HG02571 (cell line): ENCODE measurements at regions not wholly inside any gene's neighbourhood (a gene's known extent, or its start where the extent isn't known, plus 50 kb on each side); places are given as distances from the start of the nearest gene placed in this dataset.
"Not testable (repeated sequence)": the region's sequence is repeated elsewhere in the genome, so short reads cannot be mapped to it uniquely, and the experiment has no call there.

Experiments used
- ATAC-seq: cut with Tn5 transposase; IDR thresholded peaks from one replicate; pipeline ENCODE4 v1.9.1; 2021; ENCODE audit warnings: mild to moderate bottlenecking, moderate library complexity; ENCODE audit not compliant: unreplicated experiment

GRCh38 chrX:40788698-40789097 lies 53.4 kb upstream of the MED14 start:
- not testable (repeated sequence) for ATAC-seq

- no peak for ATAC-seq
These were observed 57.1 kb upstream of the MED14 start for GRCh38 chrX:40792433-40792832.

GRCh38 chrX:40794829-40795130 lies 59.4 kb upstream of the MED14 start:
- not testable (repeated sequence) for ATAC-seq

- ATAC-seq: not testable (repeated sequence)
These were observed 64.4 kb upstream of the MED14 start for GRCh38 chrX:40799745-40800144.

GRCh38 chrX:40805404-40805803 lies 70.1 kb upstream of the MED14 start:
- ATAC-seq: no peak

- ATAC-seq: no peak
These were observed 71.3 kb upstream of the MED14 start for GRCh38 chrX:40806513-40807220.

- no peak for ATAC-seq
These were observed 72.0 kb upstream of the MED14 start for GRCh38 chrX:40807384-40807783.

GRCh38 chrX:40808203-40808602 lies 72.9 kb upstream of the MED14 start:
- no peak for ATAC-seq

GRCh38 chrX:40809210-40809609 lies 73.9 kb upstream of the MED14 start:
- ATAC-seq: no peak

- not testable (repeated sequence) for ATAC-seq
These were observed 79.7 kb upstream of the MED14 start for GRCh38 chrX:40815045-40815444.

- no peak for ATAC-seq
These were observed 81.6 kb upstream of the MED14 start for GRCh38 chrX:40816906-40817305.

GRCh38 chrX:40818236-40818635 lies 82.9 kb upstream of the MED14 start:
- no peak for ATAC-seq

- ATAC-seq: no peak
These were observed 86.4 kb upstream of the MED14 start for GRCh38 chrX:40821780-40822179.

- no peak for ATAC-seq
These were observed 92.0 kb upstream of the MED14 start for GRCh38 chrX:40827331-40827730.

- no peak for ATAC-seq
These were observed 96.4 kb upstream of the MED14 start for GRCh38 chrX:40831750-40832149.

- no peak for ATAC-seq
These were observed 97.4 kb upstream of the MED14 start for GRCh38 chrX:40832723-40833122.

GRCh38 chrX:40834225-40834624 lies 98.9 kb upstream of the MED14 start:
- ATAC-seq: no peak

GRCh38 chrX:40835526-40835925 lies 100.2 kb upstream of the MED14 start:
- no peak for ATAC-seq

- no peak for ATAC-seq
These were observed 108.3 kb upstream of the MED14 start for GRCh38 chrX:40843643-40844042.

- ATAC-seq: no peak
These were observed 109.1 kb upstream of the MED14 start for GRCh38 chrX:40844471-40844870.

- no peak for ATAC-seq
These were observed 110.1 kb upstream of the MED14 start for GRCh38 chrX:40845331-40845911.

GRCh38 chrX:40849906-40850823 lies 114.8 kb upstream of the MED14 start:
- no peak for ATAC-seq
